A673 (cell line): ENCODE measurements at regions not wholly inside any gene's neighbourhood (a gene's known extent, or its start where the extent isn't known, plus 50 kb on each side); places are given as distances from the start of the nearest gene placed in this dataset.

ENCODE experiments used
- CTCF ChIP-seq: fragments of 300-800, 200-600 bp; sonication (generic); conservative IDR thresholded peaks from 2 replicates; pipeline ENCODE4 v1.5.1; 2017; ENCODE audit warnings: low read depth, mild to moderate bottlenecking, antibody characterized with exemption, low read length, moderate library complexity, mixed read lengths
- EZH2 ChIP-seq: fragments of 200-600 bp; sonication (generic); IDR thresholded peaks from 2 replicates; pipeline ENCODE4 v1.6.1; 2017; ENCODE audit warnings: borderline replicate concordance, low read depth, mild to moderate bottlenecking, mixed read lengths, antibody characterized with exemption, low read length; ENCODE audit not compliant: poor library complexity, severe bottlenecking

DNA sequence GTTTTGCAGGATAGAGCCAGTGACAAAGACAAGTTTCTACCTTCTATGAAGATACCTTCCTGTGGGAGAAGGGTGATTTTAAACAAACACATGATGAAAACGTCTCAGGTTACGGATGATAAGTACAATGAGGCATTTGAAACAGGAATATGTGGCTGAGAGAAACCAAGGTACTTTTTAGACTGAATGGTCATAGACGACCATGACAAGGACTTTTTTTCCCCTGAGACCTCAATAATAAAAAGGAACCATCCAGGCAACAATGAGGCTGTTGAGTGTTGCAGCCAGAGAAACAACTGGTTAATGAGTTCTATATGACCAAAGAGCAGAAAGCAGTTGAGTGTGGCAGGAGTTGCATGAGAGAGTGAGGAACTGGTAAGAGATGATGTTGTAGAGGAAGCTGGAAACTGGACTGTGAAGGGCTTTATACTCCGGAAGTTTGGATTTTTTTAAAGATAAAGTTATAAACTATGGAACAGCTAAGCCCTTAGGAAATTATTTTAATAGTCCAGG is 306.1 kb upstream of the CYRIA start:
- TF ChIP-seq CTCF (no peak), EZH2 (no peak)
